PFSK-1 (cell line): ENCODE measurements at regions not wholly inside any gene's neighbourhood (a gene's known extent, or its start where the extent isn't known, plus 50 kb on each side); places are given as distances from the start of the nearest gene placed in this dataset.

Experiments used
- POLR2AphosphoS5 ChIP-seq: IDR thresholded peaks from 2 replicates; pipeline ENCODE4 v1.6.1; 2012; ENCODE audit warnings: low read depth, mild to moderate bottlenecking, control low read depth, low read length, moderate library complexity
- SIN3A ChIP-seq: IDR thresholded peaks from 2 replicates; pipeline ENCODE4 v1.6.1; 2012; ENCODE audit warnings: mild to moderate bottlenecking, low read length, moderate library complexity, borderline replicate concordance; ENCODE audit not compliant: insufficient read depth
- TAF1 ChIP-seq: IDR thresholded peaks from 2 replicates; pipeline ENCODE4 v1.6.1; 2012; ENCODE audit warnings: low read length, control low read depth, borderline replicate concordance; ENCODE audit not compliant: insufficient read depth

GRCh38 chr7:114242992-114243507 is 171.6 kb upstream of the FOXP2 start:
- no peak for TF ChIP-seq TAF1
- no peak for TF ChIP-seq SIN3A
- TF ChIP-seq POLR2AphosphoS5 = no peak
